ENCODE measurements at regions not wholly inside any gene's neighbourhood (a gene's known extent, or its start where the extent isn't known, plus 50 kb on each side); places are given as distances from the start of the nearest gene placed in this dataset.

DNA sequence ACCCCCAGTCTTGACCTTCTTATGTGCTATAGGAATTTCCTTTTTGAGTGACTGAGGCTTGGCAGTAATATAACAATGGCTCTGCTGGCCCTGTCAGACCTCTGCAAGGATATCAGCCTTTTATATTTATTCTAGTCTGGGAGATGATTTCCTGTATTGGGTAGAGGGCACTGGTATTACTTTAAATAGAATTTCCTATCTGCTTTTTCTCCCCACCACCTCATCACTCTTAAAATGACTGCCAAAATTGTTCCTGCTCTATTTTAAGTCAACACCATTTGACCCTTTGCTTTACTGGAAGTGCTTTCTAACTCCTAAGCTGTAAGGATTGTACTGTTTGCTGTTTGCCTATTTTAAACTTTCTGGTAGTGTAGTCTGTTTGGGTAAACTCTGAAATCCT, 658.4 kb upstream of the FSHR start:
- Histone ChIP-seq H3F3A (replicated peaks; ENCODE audit: insufficient read depth) (no peaks in the 10 kb centered on the region), H3K9me2 (no peaks in the 10 kb centered on the region), H3K9ac (no peak overlapping the region), H3K4me1 (ENCODE audit: control insufficient read depth in 1 of 2, insufficient read depth in 2 of 2, low read depth in 1 of 2, low read length in 1 of 2) (no peaks in the 10 kb centered on the region), H3K4me3 (ENCODE audit: low read depth in 2 of 2, low read length in 1 of 2) (no peak overlapping the region), H2AFZ (ENCODE audit: low read depth) (no peak overlapping the region), H3K79me2 (ENCODE audit: insufficient read depth) (no peaks in the 10 kb centered on the region), H3K4me2 (no peak overlapping the region), H3K27me3 (ENCODE audit: insufficient read depth) (no peaks in the 10 kb centered on the region), H3K27ac (ENCODE audit: low read depth in 2 of 2, low read length in 1 of 2) (no peak overlapping the region), H4K20me1 (ENCODE audit: insufficient read depth) (no peaks in the 10 kb centered on the region), H3K36me3 (replicated peaks in 1 of 2; ENCODE audit: control insufficient read depth in 1 of 2, insufficient read depth in 2 of 2, low read length in 1 of 2) (no peaks in the 10 kb centered on the region), H3K9me3 (no peaks in the 10 kb centered on the region)
- TF ChIP-seq, protein P1, sequence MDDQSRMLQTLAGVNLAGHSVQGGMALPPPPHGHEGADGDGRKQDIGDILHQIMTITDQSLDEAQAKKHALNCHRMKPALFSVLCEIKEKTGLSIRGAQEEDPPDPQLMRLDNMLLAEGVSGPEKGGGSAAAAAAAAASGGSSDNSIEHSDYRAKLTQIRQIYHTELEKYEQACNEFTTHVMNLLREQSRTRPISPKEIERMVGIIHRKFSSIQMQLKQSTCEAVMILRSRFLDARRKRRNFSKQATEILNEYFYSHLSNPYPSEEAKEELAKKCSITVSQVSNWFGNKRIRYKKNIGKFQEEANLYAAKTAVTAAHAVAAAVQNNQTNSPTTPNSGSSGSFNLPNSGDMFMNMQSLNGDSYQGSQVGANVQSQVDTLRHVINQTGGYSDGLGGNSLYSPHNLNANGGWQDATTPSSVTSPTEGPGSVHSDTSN (IDR thresholded peaks at IDR 0.05), result no peak
- TF ChIP-seq FOXJ3 (CRISPR knock-in tag; IDR thresholded peaks at IDR 0.05), result no peak
- TF ChIP-seq, protein P2, sequence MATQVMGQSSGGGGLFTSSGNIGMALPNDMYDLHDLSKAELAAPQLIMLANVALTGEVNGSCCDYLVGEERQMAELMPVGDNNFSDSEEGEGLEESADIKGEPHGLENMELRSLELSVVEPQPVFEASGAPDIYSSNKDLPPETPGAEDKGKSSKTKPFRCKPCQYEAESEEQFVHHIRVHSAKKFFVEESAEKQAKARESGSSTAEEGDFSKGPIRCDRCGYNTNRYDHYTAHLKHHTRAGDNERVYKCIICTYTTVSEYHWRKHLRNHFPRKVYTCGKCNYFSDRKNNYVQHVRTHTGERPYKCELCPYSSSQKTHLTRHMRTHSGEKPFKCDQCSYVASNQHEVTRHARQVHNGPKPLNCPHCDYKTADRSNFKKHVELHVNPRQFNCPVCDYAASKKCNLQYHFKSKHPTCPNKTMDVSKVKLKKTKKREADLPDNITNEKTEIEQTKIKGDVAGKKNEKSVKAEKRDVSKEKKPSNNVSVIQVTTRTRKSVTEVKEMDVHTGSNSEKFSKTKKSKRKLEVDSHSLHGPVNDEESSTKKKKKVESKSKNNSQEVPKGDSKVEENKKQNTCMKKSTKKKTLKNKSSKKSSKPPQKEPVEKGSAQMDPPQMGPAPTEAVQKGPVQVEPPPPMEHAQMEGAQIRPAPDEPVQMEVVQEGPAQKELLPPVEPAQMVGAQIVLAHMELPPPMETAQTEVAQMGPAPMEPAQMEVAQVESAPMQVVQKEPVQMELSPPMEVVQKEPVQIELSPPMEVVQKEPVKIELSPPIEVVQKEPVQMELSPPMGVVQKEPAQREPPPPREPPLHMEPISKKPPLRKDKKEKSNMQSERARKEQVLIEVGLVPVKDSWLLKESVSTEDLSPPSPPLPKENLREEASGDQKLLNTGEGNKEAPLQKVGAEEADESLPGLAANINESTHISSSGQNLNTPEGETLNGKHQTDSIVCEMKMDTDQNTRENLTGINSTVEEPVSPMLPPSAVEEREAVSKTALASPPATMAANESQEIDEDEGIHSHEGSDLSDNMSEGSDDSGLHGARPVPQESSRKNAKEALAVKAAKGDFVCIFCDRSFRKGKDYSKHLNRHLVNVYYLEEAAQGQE (IDR thresholded peaks at IDR 0.05; ENCODE audit: low read depth, low read length), result no peak
- no peak for TF ChIP-seq EP300 (IDR thresholded peaks at IDR 0.05; ENCODE audit: borderline replicate concordance in 1 of 2, low read depth in 1 of 2, low read length in 1 of 2)
- TF ChIP-seq RFX5 (IDR thresholded peaks at IDR 0.05; ENCODE audit: low read length), result no peak
- no peak for TF ChIP-seq JUND (IDR thresholded peaks at IDR 0.05)
- TF ChIP-seq FOXM1 (IDR thresholded peaks at IDR 0.05; ENCODE audit: low read depth), result no peak
- no peak for TF ChIP-seq SIN3A (IDR thresholded peaks at IDR 0.05; ENCODE audit: borderline replicate concordance, low read depth, low read length)
- TF ChIP-seq, protein P3, sequence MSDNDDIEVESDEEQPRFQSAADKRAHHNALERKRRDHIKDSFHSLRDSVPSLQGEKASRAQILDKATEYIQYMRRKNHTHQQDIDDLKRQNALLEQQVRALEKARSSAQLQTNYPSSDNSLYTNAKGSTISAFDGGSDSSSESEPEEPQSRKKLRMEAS (IDR thresholded peaks at IDR 0.05; ENCODE audit: low read depth), result no peak
- TF ChIP-seq FOSL2 (IDR thresholded peaks at IDR 0.05; ENCODE audit: borderline replicate concordance, low read depth), result no peak
- no peak for TF ChIP-seq NFIC (IDR thresholded peaks at IDR 0.05; ENCODE audit: borderline replicate concordance)
- no peak for TF ChIP-seq RAD21 (IDR thresholded peaks at IDR 0.05; ENCODE audit: low read length)
- TF ChIP-seq TCF12 (IDR thresholded peaks at IDR 0.05), result no peak
- no peak for TF ChIP-seq ELF1 (IDR thresholded peaks at IDR 0.05)
- TF ChIP-seq, protein P4, sequence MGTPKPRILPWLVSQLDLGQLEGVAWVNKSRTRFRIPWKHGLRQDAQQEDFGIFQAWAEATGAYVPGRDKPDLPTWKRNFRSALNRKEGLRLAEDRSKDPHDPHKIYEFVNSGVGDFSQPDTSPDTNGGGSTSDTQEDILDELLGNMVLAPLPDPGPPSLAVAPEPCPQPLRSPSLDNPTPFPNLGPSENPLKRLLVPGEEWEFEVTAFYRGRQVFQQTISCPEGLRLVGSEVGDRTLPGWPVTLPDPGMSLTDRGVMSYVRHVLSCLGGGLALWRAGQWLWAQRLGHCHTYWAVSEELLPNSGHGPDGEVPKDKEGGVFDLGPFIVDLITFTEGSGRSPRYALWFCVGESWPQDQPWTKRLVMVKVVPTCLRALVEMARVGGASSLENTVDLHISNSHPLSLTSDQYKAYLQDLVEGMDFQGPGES (IDR thresholded peaks at IDR 0.05; ENCODE audit: low read depth, low read length), result no peak
- no peak for TF ChIP-seq RCOR1 (IDR thresholded peaks at IDR 0.05; ENCODE audit: low read length)
- no peak for TF ChIP-seq NRF1 (IDR thresholded peaks at IDR 0.05; ENCODE audit: low read depth, low read length)
- POLR2A ChIA-PET, result no interaction called here
- CTCF ChIA-PET, result no interaction called here
- no peak for DNase-seq

Measured in SK-N-SH (cell line).